Panc1 (cell line): ENCODE measurements at regions not wholly inside any gene's neighbourhood (a gene's known extent, or its start where the extent isn't known, plus 50 kb on each side); places are given as distances from the start of the nearest gene placed in this dataset.

Source experiments
- ATAC-seq: fragments of 200-7000 bp; cut with Tn5 transposase; 2 replicates; pipeline ENCODE4 v1.9.1; 2020; ENCODE audit warnings: mild to moderate bottlenecking, moderate library complexity
- BruUV-seq: library from RNA; stranded (reverse); fragments of 400-500 nt; replicated peaks from 2 replicates; lab custom pipeline; 2021; lab: Mats Ljungman, UMichigan
- CTCF ChIA-PET: fragments of 300-600 bp; sonication (Branson Sonifier 250); formaldehyde crosslinking; loops from one replicate; lab custom pipeline; 2022; ENCODE audit warnings: antibody characterized with exemption; lab: Charles Lee
- POLR2A ChIA-PET: fragments of 300-600 bp; sonication (Branson Sonifier 250); formaldehyde crosslinking; loops from one replicate; lab custom pipeline; 2022; ENCODE audit warnings: antibody characterized with exemption; lab: Charles Lee
- DNase-seq: peaks from one replicate; pipeline ENCODE4 v3.0.0-alpha.2; 2010; ENCODE audit warnings: low read depth, low spot score
- H3K27ac ChIP-seq: 2 replicates; pipeline ENCODE4 v1.5.1; 2011; ENCODE audit warnings: mild to moderate bottlenecking, low read length, inconsistent platforms
- H3K27me3 ChIP-seq: fragments of 200-500 bp; sonication (Bioruptor generic); 2 replicates; pipeline ENCODE4 v1.6.0; 2014; ENCODE audit warnings: low read length, inconsistent platforms; ENCODE audit not compliant: control insufficient read depth, insufficient read depth
- H3K36me3 ChIP-seq: fragments of 200-500 bp; sonication (Bioruptor generic); 2 replicates; pipeline ENCODE4 v1.5.1; 2014; ENCODE audit warnings: inconsistent platforms, mild to moderate bottlenecking, low read length, moderate library complexity; ENCODE audit not compliant: control insufficient read depth, insufficient read depth
- H3K4me1 ChIP-seq: 2 replicates; pipeline ENCODE4 v1.5.1; 2011; ENCODE audit warnings: inconsistent platforms, mild to moderate bottlenecking, low read length, moderate library complexity; ENCODE audit not compliant: control insufficient read depth, insufficient read depth
- H3K4me3 ChIP-seq, 2 experiments: 2 replicates each; pipeline ENCODE4 v1.5.1; 2011 to 2012; ENCODE audit warnings: low read depth in 2 of 2, low read length in 2 of 2, mild to moderate bottlenecking in 2 of 2, inconsistent platforms in 1 of 2, moderate library complexity in 1 of 2
- H3K9me3 ChIP-seq: fragments of 200-500 bp; sonication (Bioruptor generic); 2 replicates; pipeline ENCODE4 v1.5.1; 2014; ENCODE audit warnings: low read depth, mild to moderate bottlenecking, inconsistent platforms, low read length, moderate library complexity; ENCODE audit not compliant: control insufficient read depth, insufficient read depth
- CTCF ChIP-seq: fragments of 450-650 bp; IDR thresholded peaks from 2 replicates; pipeline ENCODE4 v1.5.1; 2017; ENCODE audit warnings: mild to moderate bottlenecking
- POLR2AphosphoS5 ChIP-seq: IDR thresholded peaks from 2 replicates; pipeline ENCODE4 v1.6.1; 2012; ENCODE audit warnings: mild to moderate bottlenecking, low read depth, low read length, moderate library complexity
- SIN3A ChIP-seq: IDR thresholded peaks from 2 replicates; pipeline ENCODE4 v1.6.1; 2012; ENCODE audit warnings: low read depth, mild to moderate bottlenecking, low read length, moderate library complexity, borderline replicate concordance; ENCODE audit not compliant: insufficient read depth
- TCF7L2 ChIP-seq: IDR thresholded peaks from 2 replicates; pipeline ENCODE4 v1.6.1; 2011; ENCODE audit warnings: mild to moderate bottlenecking, low read depth, low read length, inconsistent platforms
- in situ Hi-C: cut with HindIII; loops from 2 replicates; pipeline ENCODE4 v1.10.0; 2016; ENCODE audit warnings: low sequenced_read_pairs, low pct_unique_long_range_greater_than_20kb
- intact Hi-C: fragments of 100-400 bp; cut with micrococcal nuclease; formaldehyde crosslinking; loops from one replicate; pipeline ENCODE4 v1.10.0; 2022; ENCODE audit not compliant: unreplicated experiment
- TF ChIP-seq, protein P1 (sequence below), 2 experiments: IDR thresholded peaks; 2 replicates each; pipeline ENCODE4 v1.6.1; 2011 to 2012; ENCODE audit warnings: low read depth in 2 of 2, control low read depth in 1 of 2, low read length in 1 of 2, mild to moderate bottlenecking in 1 of 2, moderate library complexity in 1 of 2; ENCODE audit not compliant: insufficient read depth in 1 of 2

GRCh38 chr12:98208816-98209215 lies 306.6 kb upstream of the TMPO start:
- intact Hi-C loops (no loop called here), in situ Hi-C loops (no loop called here)
- Histone ChIP-seq H3K27me3 (no peaks in the 10 kb centered on the region), H3K4me1 (no peaks in the 10 kb centered on the region), H3K27ac (no peak overlapping the region), H3K36me3 (no peaks in the 10 kb centered on the region), H3K4me3 (no peak overlapping the region), H3K9me3 (no peaks in the 10 kb centered on the region)
- no TSS peak for BruUV-seq
- DNase-seq (no peak), ATAC-seq (no peak)
- TF ChIP-seq POLR2AphosphoS5: no peak
- CTCF ChIA-PET: no interaction called here
- POLR2A ChIA-PET: no interaction called here

- Histone ChIP-seq H3K4me1 (no peaks in the 10 kb centered on the region), H3K36me3 (no peaks in the 10 kb centered on the region), H3K9me3 (no peaks in the 10 kb centered on the region), H3K4me3 (no peak overlapping the region), H3K27me3 (no peaks in the 10 kb centered on the region), H3K27ac (no peak overlapping the region)
- in situ Hi-C loops: no loop called here
- CTCF ChIA-PET: no interaction called here
- POLR2A ChIA-PET: no interaction called here
- no peak for DNase-seq
- peak; percentile 69 for ATAC-seq
- intact Hi-C loops: no loop called here
- BruUV-seq: no TSS peak
- TF ChIP-seq POLR2AphosphoS5 (no peak), SIN3A (no peak), TCF7L2 (no peak), CTCF (no peak)
- TF ChIP-seq, protein P1, sequence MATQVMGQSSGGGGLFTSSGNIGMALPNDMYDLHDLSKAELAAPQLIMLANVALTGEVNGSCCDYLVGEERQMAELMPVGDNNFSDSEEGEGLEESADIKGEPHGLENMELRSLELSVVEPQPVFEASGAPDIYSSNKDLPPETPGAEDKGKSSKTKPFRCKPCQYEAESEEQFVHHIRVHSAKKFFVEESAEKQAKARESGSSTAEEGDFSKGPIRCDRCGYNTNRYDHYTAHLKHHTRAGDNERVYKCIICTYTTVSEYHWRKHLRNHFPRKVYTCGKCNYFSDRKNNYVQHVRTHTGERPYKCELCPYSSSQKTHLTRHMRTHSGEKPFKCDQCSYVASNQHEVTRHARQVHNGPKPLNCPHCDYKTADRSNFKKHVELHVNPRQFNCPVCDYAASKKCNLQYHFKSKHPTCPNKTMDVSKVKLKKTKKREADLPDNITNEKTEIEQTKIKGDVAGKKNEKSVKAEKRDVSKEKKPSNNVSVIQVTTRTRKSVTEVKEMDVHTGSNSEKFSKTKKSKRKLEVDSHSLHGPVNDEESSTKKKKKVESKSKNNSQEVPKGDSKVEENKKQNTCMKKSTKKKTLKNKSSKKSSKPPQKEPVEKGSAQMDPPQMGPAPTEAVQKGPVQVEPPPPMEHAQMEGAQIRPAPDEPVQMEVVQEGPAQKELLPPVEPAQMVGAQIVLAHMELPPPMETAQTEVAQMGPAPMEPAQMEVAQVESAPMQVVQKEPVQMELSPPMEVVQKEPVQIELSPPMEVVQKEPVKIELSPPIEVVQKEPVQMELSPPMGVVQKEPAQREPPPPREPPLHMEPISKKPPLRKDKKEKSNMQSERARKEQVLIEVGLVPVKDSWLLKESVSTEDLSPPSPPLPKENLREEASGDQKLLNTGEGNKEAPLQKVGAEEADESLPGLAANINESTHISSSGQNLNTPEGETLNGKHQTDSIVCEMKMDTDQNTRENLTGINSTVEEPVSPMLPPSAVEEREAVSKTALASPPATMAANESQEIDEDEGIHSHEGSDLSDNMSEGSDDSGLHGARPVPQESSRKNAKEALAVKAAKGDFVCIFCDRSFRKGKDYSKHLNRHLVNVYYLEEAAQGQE (IDR thresholded peaks at IDR 0.05; ENCODE audit: insufficient read depth in 1 of 2, low read depth in 2 of 2, low read length in 1 of 2): no peak
Observed at GRCh38 chr12:98211909-98212695, 303.3 kb upstream of the TMPO start.

DNA sequence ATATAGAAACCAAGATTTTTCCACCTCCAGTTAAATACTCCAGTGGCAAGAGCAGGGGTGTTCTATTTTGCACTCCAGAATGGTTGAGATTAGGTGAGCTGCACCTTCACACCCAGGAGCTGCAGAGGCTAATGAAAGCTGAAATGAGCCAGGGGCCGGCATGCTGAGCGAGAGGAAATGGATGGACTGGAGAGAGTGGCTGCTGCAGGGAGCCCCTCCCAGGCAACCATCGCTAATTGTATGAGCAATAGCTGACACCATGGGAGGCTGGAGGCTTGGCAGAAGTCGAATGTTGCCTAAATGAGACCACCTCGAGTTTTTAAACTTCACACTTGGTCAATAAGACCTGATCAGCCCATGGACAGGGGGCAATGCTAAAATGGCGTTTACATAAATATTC lies 301.8 kb upstream of the TMPO start:
- H3K4me3 ChIP-seq: no peak overlapping the region
- no peaks in the 10 kb centered on the region for H3K9me3 ChIP-seq
- no peaks in the 10 kb centered on the region for H3K36me3 ChIP-seq
- DNase-seq (no peak), ATAC-seq (no peak)
- CTCF ChIA-PET: no interaction called here
- no peak for TF ChIP-seq CTCF
- no peak for TF ChIP-seq POLR2AphosphoS5
- TF ChIP-seq, protein P1 (IDR thresholded peaks at IDR 0.05; ENCODE audit: insufficient read depth in 1 of 2, low read depth in 2 of 2, low read length in 1 of 2): no peak
- no peak for TF ChIP-seq SIN3A
- TF ChIP-seq TCF7L2: no peak
- in situ Hi-C loops (no loop called here), intact Hi-C loops (no loop called here)
- POLR2A ChIA-PET: interaction anchor here (0.6 kb wide), 1 partner anchor 292 kb away, joined by 5 read pairs; no protein-coding TSS in a partner anchor
- H3K27me3 ChIP-seq: no peaks in the 10 kb centered on the region
- no peaks in the 10 kb centered on the region for H3K4me1 ChIP-seq
- no peak overlapping the region for H3K27ac ChIP-seq
- no TSS peak for BruUV-seq
